ENCODE measurements at regions not wholly inside any gene's neighbourhood (a gene's known extent, or its start where the extent isn't known, plus 50 kb on each side); places are given as distances from the start of the nearest gene placed in this dataset.

GRCh38 chr4:96894621-96895020 lies 1054.7 kb downstream of the PDHA2 start:
- Histone ChIP-seq H3K36me3 (no peaks in the 10 kb centered on the region), H3K27me3 (no peaks in the 10 kb centered on the region), H3K4me3 (no peak overlapping the region), H3K4me1 (no peaks in the 10 kb centered on the region), H3K9me3 (no peaks in the 10 kb centered on the region), H3K27ac (no peak overlapping the region)
- DNase-seq (ENCODE audit: low spot score in 2 of 2): no peak
- no peak for TF ChIP-seq EP300 (IDR thresholded peaks at IDR 0.05)
- TF ChIP-seq POLR2A (IDR thresholded peaks at IDR 0.05): no peak
- no peak for TF ChIP-seq CTCF (IDR thresholded peaks at IDR 0.05)
- TF ChIP-seq POLR2AphosphoS5 (IDR thresholded peaks at IDR 0.05): no peak
- 86% methylated on average over 2 of the region's 2 CpGs for WGBS

- DNase-seq (ENCODE audit: low spot score in 2 of 2): no peak
- Histone ChIP-seq H3K27ac (no peak overlapping the region), H3K4me1 (no peaks in the 10 kb centered on the region), H3K36me3 (no peaks in the 10 kb centered on the region), H3K9me3 (no peaks in the 10 kb centered on the region), H3K4me3 (no peak overlapping the region), H3K27me3 (no peaks in the 10 kb centered on the region)
- no peak for TF ChIP-seq POLR2AphosphoS5 (IDR thresholded peaks at IDR 0.05)
- TF ChIP-seq CTCF (IDR thresholded peaks at IDR 0.05): no peak
- no peak for TF ChIP-seq POLR2A (IDR thresholded peaks at IDR 0.05)
- TF ChIP-seq EP300 (IDR thresholded peaks at IDR 0.05): no peak
- WGBS: 92% methylated on average over 1 of the region's 1 CpG
Observed at GRCh38 chr4:96895826-96896225, 1055.9 kb downstream of the PDHA2 start.

- H3K27ac ChIP-seq: no peak overlapping the region
- TF ChIP-seq POLR2A (IDR thresholded peaks at IDR 0.05): no peak
- TF ChIP-seq EP300 (IDR thresholded peaks at IDR 0.05): no peak
- no peak for TF ChIP-seq POLR2AphosphoS5 (IDR thresholded peaks at IDR 0.05)
- no peaks in the 10 kb centered on the region for H3K36me3 ChIP-seq
- H3K4me1 ChIP-seq: no peaks in the 10 kb centered on the region
- H3K27me3 ChIP-seq: no peaks in the 10 kb centered on the region
- H3K9me3 ChIP-seq: no peaks in the 10 kb centered on the region
- no peak for DNase-seq (ENCODE audit: low spot score in 2 of 2)
- H3K4me3 ChIP-seq: no peak overlapping the region
- 84% methylated on average over 3 of the region's 3 CpGs for WGBS
Observed at GRCh38 chr4:96912716-96913115, 1072.8 kb downstream of the PDHA2 start.

GRCh38 chr4:96913441-96914080 lies 1073.7 kb downstream of the PDHA2 start:
- no peaks in the 10 kb centered on the region for H3K27me3 ChIP-seq
- no peaks in the 10 kb centered on the region for H3K9me3 ChIP-seq
- H3K36me3 ChIP-seq: no peaks in the 10 kb centered on the region
- H3K4me3 ChIP-seq: no peak overlapping the region
- TF ChIP-seq POLR2AphosphoS5 (IDR thresholded peaks at IDR 0.05): no peak
- TF ChIP-seq EP300 (IDR thresholded peaks at IDR 0.05): no peak
- no peak for TF ChIP-seq CTCF (IDR thresholded peaks at IDR 0.05)
- no peak for TF ChIP-seq POLR2A (IDR thresholded peaks at IDR 0.05)
- no peak for DNase-seq (ENCODE audit: low spot score in 2 of 2)
- 42% methylated on average over 2 of the region's 2 CpGs for WGBS
- H3K27ac ChIP-seq: no peak overlapping the region
- H3K4me1 ChIP-seq: no peaks in the 10 kb centered on the region

GRCh38 chr4:96916711-96917110 lies 1076.8 kb downstream of the PDHA2 start:
- Histone ChIP-seq H3K36me3 (no peaks in the 10 kb centered on the region), H3K4me3 (no peak overlapping the region), H3K27ac (no peak overlapping the region), H3K9me3 (no peaks in the 10 kb centered on the region), H3K27me3 (no peaks in the 10 kb centered on the region), H3K4me1 (no peaks in the 10 kb centered on the region)
- DNase-seq (ENCODE audit: low spot score in 2 of 2): no peak
- TF ChIP-seq CTCF (IDR thresholded peaks at IDR 0.05): no peak
- no peak for TF ChIP-seq EP300 (IDR thresholded peaks at IDR 0.05)
- no peak for TF ChIP-seq POLR2AphosphoS5 (IDR thresholded peaks at IDR 0.05)
- TF ChIP-seq POLR2A (IDR thresholded peaks at IDR 0.05): no peak
- WGBS: 52% methylated on average over 5 of the region's 5 CpGs

GRCh38 chr4:96936886-96937285 lies 1097.0 kb downstream of the PDHA2 start:
- Histone ChIP-seq H3K27ac (no peak overlapping the region), H3K9me3 (no peaks in the 10 kb centered on the region), H3K27me3 (no peaks in the 10 kb centered on the region), H3K4me3 (no peak overlapping the region), H3K36me3 (no peaks in the 10 kb centered on the region), H3K4me1 (no peaks in the 10 kb centered on the region)
- no peak for DNase-seq (ENCODE audit: low spot score in 2 of 2)
- TF ChIP-seq POLR2A (IDR thresholded peaks at IDR 0.05) (no peak), POLR2AphosphoS5 (IDR thresholded peaks at IDR 0.05) (no peak), EP300 (IDR thresholded peaks at IDR 0.05) (no peak), CTCF (IDR thresholded peaks at IDR 0.05) (no peak)
- 93% methylated on average over 6 of the region's 6 CpGs for WGBS

Data from suprapubic skin (tissue), 4 donors.